Sigmoid colon (tissue), 3 donors: ENCODE measurements at regions not wholly inside any gene's neighbourhood (a gene's known extent, or its start where the extent isn't known, plus 50 kb on each side); places are given as distances from the start of the nearest gene placed in this dataset.

Experiments used
- CTCF ChIP-seq, 4 experiments: fragments of 450-650 bp in 3 of 4; fragments of 200-600 bp in 1 of 4; IDR thresholded peaks; one replicate each; pipeline ENCODE4 v1.5.1; 2016 to 2019; ENCODE audit warnings: antibody characterized with exemption in 4 of 4, mild to moderate bottlenecking in 3 of 4, moderate library complexity in 2 of 4
- POLR2A ChIP-seq, 2 donors: fragments of 450-650 bp; IDR thresholded peaks; one replicate each; pipeline ENCODE4 v1.6.1; 2016; ENCODE audit warnings: antibody characterized with exemption in 2 of 2, mild to moderate bottlenecking in 2 of 2, moderate library complexity in 2 of 2

DNA sequence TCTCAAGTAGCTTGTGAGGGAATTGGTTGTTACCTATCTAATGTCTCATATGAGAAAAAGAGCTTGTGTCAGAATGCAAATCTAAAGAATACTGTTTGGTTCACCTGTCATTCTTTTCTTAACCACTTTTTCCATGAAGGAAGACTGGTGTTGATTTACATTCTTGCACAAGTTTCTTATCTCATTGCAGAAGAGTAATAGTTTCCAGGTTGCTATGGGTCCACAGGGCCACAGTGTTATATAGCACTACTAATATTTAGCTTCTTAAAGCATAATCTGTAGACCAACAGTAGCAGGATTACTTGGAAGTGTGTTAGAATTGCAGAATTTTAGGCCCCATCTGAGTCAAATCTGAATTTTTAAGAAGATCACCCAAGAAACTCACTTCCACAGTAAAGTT lies 697.5 kb downstream of the GBE1 start:
- TF ChIP-seq CTCF (IDR thresholded peaks at IDR 0.05), result no peak
- no peak for TF ChIP-seq POLR2A (IDR thresholded peaks at IDR 0.05)
